MM.1S (cell line): ENCODE measurements at regions not wholly inside any gene's neighbourhood (a gene's known extent, or its start where the extent isn't known, plus 50 kb on each side); places are given as distances from the start of the nearest gene placed in this dataset.
"Not testable (repeated sequence)": the region's sequence is repeated elsewhere in the genome, so short reads cannot be mapped to it uniquely, and the experiment has no call there.

Experiments used
- DNase-seq: peaks from one replicate; pipeline ENCODE4 v3.0.0-alpha.2; 2015
- H2AFZ ChIP-seq: fragments of 300-600 bp; sonication (generic); 2 replicates; pipeline ENCODE4 v1.6.0; 2016; ENCODE audit warnings: antibody characterized with exemption, low read length
- H3F3A ChIP-seq: fragments of 300-600 bp; sonication (generic); 2 replicates; pipeline ENCODE4 v1.6.1; 2016; ENCODE audit warnings: mild to moderate bottlenecking, antibody characterized with exemption, low read length, moderate library complexity, mixed read lengths; ENCODE audit not compliant: insufficient read depth
- H3K27ac ChIP-seq: fragments of 300-600 bp; sonication (generic); 2 replicates; pipeline ENCODE4 v1.5.1; 2016; ENCODE audit warnings: mild to moderate bottlenecking, low read length
- H3K27me3 ChIP-seq: fragments of 300-600 bp; sonication (generic); replicated peaks from 2 replicates; pipeline ENCODE4 v1.6.0; 2016; ENCODE audit warnings: low read length; ENCODE audit not compliant: insufficient read depth
- H3K36me3 ChIP-seq: fragments of 300-600 bp; sonication (generic); replicated peaks from 2 replicates; pipeline ENCODE4 v1.6.1; 2016; ENCODE audit warnings: mild to moderate bottlenecking, low read length, mixed read lengths; ENCODE audit not compliant: insufficient read depth
- H3K4me1 ChIP-seq: fragments of 300-600 bp; sonication (generic); 2 replicates; pipeline ENCODE4 v1.6.1; 2016; ENCODE audit warnings: low read length, mixed read lengths
- H3K4me2 ChIP-seq: fragments of 300-600 bp; sonication (generic); 2 replicates; pipeline ENCODE4 v1.6.0; 2016; ENCODE audit warnings: low read depth, low read length
- H3K4me3 ChIP-seq: fragments of 300-600 bp; sonication (generic); 2 replicates; pipeline ENCODE4 v1.5.1; 2016; ENCODE audit warnings: low read length, mixed read lengths
- H3K79me2 ChIP-seq: fragments of 300-600 bp; sonication (generic); 2 replicates; pipeline ENCODE4 v1.6.1; 2016; ENCODE audit warnings: mixed run types, low read length, mixed read lengths
- H3K9ac ChIP-seq: fragments of 300-600 bp; sonication (generic); 2 replicates; pipeline ENCODE4 v1.6.1; 2016; ENCODE audit warnings: low read length, mixed read lengths
- H3K9me2 ChIP-seq: fragments of 300-600 bp; sonication (generic); replicated peaks from 2 replicates; pipeline ENCODE4 v1.6.1; 2016; ENCODE audit warnings: mild to moderate bottlenecking, low read length, mixed read lengths; ENCODE audit not compliant: insufficient read depth
- H3K9me3 ChIP-seq: fragments of 300-600 bp; sonication (generic); replicated peaks from 2 replicates; pipeline ENCODE4 v1.6.1; 2016; ENCODE audit warnings: mild to moderate bottlenecking, low read length, mixed read lengths; ENCODE audit not compliant: insufficient read depth
- H4K20me1 ChIP-seq: fragments of 300-600 bp; sonication (generic); 2 replicates; pipeline ENCODE4 v1.6.1; 2016; ENCODE audit warnings: mild to moderate bottlenecking, low read length, moderate library complexity, mixed read lengths; ENCODE audit not compliant: insufficient read depth
- EZH2 ChIP-seq: fragments of 300-600 bp; sonication (generic); optimal IDR thresholded peaks from 2 replicates; pipeline ENCODE3; 2017; ENCODE audit warnings: low read depth, mild to moderate bottlenecking, antibody characterized with exemption, low read length, mixed read lengths
- EZH2phosphoT487 ChIP-seq: fragments of 300-600 bp; sonication (generic); IDR thresholded peaks from 2 replicates; pipeline ENCODE4 v1.6.1; 2018; ENCODE audit warnings: antibody characterized with exemption, low read length
- TF ChIP-seq, protein P1 (sequence below): fragments of 300-600 bp; sonication (generic); IDR thresholded peaks from 2 replicates; pipeline ENCODE4 v1.5.1; 2016; ENCODE audit warnings: antibody characterized with exemption, low read length, mixed read lengths

DNA sequence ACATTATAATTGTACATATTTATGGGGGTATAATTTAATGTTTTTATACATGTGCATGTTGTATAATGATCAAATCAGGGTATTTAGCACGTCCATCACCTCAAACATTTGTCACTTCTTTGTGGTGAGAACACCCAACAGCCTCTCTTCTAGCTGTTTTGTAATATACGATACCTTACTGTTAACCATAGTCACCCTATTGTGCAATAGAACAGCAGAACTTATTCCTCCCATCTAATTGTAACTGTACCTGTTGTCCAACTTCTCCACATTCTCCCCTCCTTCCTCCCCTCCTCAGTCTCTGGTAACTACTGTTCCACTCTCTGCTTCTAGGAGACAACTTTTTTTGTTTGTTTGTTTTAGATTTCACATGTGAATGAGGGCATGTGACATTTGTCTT is 197.0 kb upstream of the PKP2 start:
- Histone ChIP-seq H3K4me1 (no peaks in the 10 kb centered on the region), H2AFZ (no peak overlapping the region), H3K79me2 (no peaks in the 10 kb centered on the region), H3K27ac (no peak overlapping the region), H3K4me3 (no peak overlapping the region), H3K9me3 (no peaks in the 10 kb centered on the region), H3K9ac (no peak overlapping the region), H3K9me2 (no peaks in the 10 kb centered on the region), H3F3A (no peaks in the 10 kb centered on the region), H4K20me1 (no peaks in the 10 kb centered on the region), H3K27me3 (no peaks in the 10 kb centered on the region), H3K36me3 (no peaks in the 10 kb centered on the region), H3K4me2 (no peak overlapping the region)
- TF ChIP-seq, protein P1, sequence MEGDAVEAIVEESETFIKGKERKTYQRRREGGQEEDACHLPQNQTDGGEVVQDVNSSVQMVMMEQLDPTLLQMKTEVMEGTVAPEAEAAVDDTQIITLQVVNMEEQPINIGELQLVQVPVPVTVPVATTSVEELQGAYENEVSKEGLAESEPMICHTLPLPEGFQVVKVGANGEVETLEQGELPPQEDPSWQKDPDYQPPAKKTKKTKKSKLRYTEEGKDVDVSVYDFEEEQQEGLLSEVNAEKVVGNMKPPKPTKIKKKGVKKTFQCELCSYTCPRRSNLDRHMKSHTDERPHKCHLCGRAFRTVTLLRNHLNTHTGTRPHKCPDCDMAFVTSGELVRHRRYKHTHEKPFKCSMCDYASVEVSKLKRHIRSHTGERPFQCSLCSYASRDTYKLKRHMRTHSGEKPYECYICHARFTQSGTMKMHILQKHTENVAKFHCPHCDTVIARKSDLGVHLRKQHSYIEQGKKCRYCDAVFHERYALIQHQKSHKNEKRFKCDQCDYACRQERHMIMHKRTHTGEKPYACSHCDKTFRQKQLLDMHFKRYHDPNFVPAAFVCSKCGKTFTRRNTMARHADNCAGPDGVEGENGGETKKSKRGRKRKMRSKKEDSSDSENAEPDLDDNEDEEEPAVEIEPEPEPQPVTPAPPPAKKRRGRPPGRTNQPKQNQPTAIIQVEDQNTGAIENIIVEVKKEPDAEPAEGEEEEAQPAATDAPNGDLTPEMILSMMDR: no peak
- TF ChIP-seq EZH2phosphoT487: no peak
- TF ChIP-seq EZH2: no peak
- DNase-seq: no peak

GRCh38 chr12:33087876-33088275 is 191.3 kb upstream of the PKP2 start:
- H4K20me1 ChIP-seq, H3K9ac ChIP-seq, H3F3A ChIP-seq, H3K27ac ChIP-seq, H3K4me1 ChIP-seq, DNase-seq, H3K79me2 ChIP-seq, H3K36me3 ChIP-seq, H3K4me2 ChIP-seq, H3K9me3 ChIP-seq, H3K4me3 ChIP-seq, H3K27me3 ChIP-seq, H2AFZ ChIP-seq, H3K9me2 ChIP-seq: not testable (repeated sequence)

DNA sequence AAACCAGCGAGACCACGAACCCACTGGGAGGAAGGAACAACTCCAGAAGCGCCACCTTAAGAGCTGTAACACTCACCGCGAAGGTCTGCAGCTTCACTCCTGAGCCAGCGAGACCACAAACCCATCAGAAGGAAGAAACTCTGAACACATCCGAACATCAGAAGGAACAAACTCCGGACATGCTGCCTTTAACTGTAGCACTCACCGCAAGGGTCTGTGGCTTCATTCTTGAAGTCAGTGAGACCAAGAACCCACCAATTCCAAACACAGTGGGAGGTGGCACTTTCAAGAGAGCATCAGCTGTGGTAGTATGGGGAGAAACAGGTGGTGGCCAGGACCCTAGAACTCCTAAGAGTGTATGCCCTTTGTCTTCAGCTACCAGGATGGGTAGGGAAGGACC is 179.8 kb upstream of the PKP2 start:
- not testable (repeated sequence) for H3K4me2 ChIP-seq, H2AFZ ChIP-seq, DNase-seq, H3K27ac ChIP-seq, H3K4me1 ChIP-seq, H3F3A ChIP-seq, H3K27me3 ChIP-seq, H4K20me1 ChIP-seq, H3K4me3 ChIP-seq, H3K9ac ChIP-seq, H3K36me3 ChIP-seq, H3K9me3 ChIP-seq, H3K9me2 ChIP-seq, H3K79me2 ChIP-seq

GRCh38 chr12:33075130-33075766 is 178.7 kb upstream of the PKP2 start:
- H3K9me3 ChIP-seq, DNase-seq: not testable (repeated sequence)

DNA sequence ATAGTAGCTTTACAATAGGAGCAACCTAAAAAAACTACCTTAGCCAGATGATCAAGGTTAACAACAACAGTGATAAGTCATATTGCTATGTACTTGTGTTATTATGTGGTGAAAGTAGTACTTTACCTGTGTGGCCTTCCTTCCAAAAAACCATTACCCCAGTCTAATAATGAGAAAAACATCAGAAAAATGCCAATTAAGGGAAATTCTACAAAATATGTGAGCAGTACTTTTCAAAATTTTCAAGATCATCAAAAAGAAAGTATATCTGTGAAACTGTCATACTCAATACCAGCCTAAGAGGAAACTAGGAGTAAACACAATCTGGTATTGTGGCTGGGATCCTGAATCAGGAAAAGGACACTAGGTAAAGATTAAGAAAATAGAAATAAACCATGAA is 165.3 kb upstream of the PKP2 start:
- Histone ChIP-seq H3K9ac (no peak overlapping the region), H3K27me3 (no peaks in the 10 kb centered on the region), H4K20me1 (no peaks in the 10 kb centered on the region), H2AFZ (no peak overlapping the region), H3K4me1 (no peaks in the 10 kb centered on the region), H3F3A (no peaks in the 10 kb centered on the region), H3K36me3 (no peaks in the 10 kb centered on the region), H3K4me3 (no peak overlapping the region), H3K9me3 (no peaks in the 10 kb centered on the region), H3K27ac (no peak overlapping the region), H3K9me2 (no peaks in the 10 kb centered on the region), H3K79me2 (no peaks in the 10 kb centered on the region), H3K4me2 (no peak overlapping the region)
- TF ChIP-seq, protein P1: no peak
- no peak for TF ChIP-seq EZH2
- TF ChIP-seq EZH2phosphoT487: no peak
- DNase-seq: no peak

More at GRCh38 chr12:33075130-33075766, 178.7 kb upstream of the PKP2 start:
- not testable (repeated sequence) for H3K27me3 ChIP-seq, H4K20me1 ChIP-seq, H3K4me1 ChIP-seq, H3K4me3 ChIP-seq, H3F3A ChIP-seq, H3K79me2 ChIP-seq, H3K9ac ChIP-seq, H3K27ac ChIP-seq, H3K9me2 ChIP-seq, H3K4me2 ChIP-seq, H2AFZ ChIP-seq, H3K36me3 ChIP-seq
